ENCODE measurements at regions not wholly inside any gene's neighbourhood (a gene's known extent, or its start where the extent isn't known, plus 50 kb on each side); places are given as distances from the start of the nearest gene placed in this dataset.

DNA sequence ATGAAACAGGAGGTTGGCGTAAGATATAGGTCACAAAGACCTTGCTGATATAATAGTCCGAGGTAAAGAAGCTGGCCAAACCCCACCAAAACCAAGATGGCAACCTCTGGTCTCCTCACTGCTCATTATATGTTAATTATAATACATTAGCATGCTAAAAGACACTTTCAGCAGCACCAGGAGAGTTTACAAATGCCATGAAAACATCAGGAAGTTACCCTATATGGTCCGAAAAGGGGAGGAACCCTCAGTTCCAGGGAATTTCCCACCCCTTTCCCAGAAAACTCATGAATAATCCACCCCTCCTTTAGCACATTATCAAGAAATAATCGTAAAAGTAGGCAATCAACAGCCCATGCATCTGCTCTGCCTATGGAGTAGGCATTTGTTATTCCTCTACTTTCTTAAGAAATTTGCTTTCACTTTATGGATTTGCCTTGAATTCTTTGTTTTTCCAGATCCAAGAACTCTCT lies 923.4 kb downstream of the QKI start:
- Histone ChIP-seq H3K36me3 (ENCODE audit: insufficient read depth, low read length) (no peaks in the 10 kb centered on the region), H4K20me1 (ENCODE audit: insufficient read depth, low read length) (no peaks in the 10 kb centered on the region), H3K4me1 (ENCODE audit: insufficient read depth, low read length) (no peaks in the 10 kb centered on the region), H3K79me2 (ENCODE audit: insufficient read depth, low read length) (no peaks in the 10 kb centered on the region), H3K4me3 (ENCODE audit: insufficient read depth, low read depth, low read length) (no peak overlapping the region), H3K9me3 (ENCODE audit: insufficient read depth, low read depth, low read length) (no peaks in the 10 kb centered on the region), H3K27me3 (ENCODE audit: insufficient read depth, low read length) (no peaks in the 10 kb centered on the region), H3K9ac (ENCODE audit: low read length) (no peak overlapping the region), H3K27ac (ENCODE audit: low read depth, low read length) (no peak overlapping the region), H3K4me2 (ENCODE audit: low read length) (no peak overlapping the region), H2AFZ (ENCODE audit: low read depth, low read length) (no peak overlapping the region)
- Mint-ChIP-seq H3K9me3 (ENCODE audit: unreplicated experiment) (peaks cover 9% of the 10 kb centered on the region), H3K4me1 (ENCODE audit: low read depth, unreplicated experiment) (no peaks in the 10 kb centered on the region), H3K36me3 (ENCODE audit: low read depth, unreplicated experiment) (no peaks in the 10 kb centered on the region), H3K27me3 (ENCODE audit: low read depth, unreplicated experiment) (no peaks in the 10 kb centered on the region), H3K27ac (ENCODE audit: unreplicated experiment) (no peak overlapping the region), H3K4me3 (ENCODE audit: unreplicated experiment) (no peak overlapping the region)
- FAIRE-seq: no peak
- no peak for DNase-seq (ENCODE audit: low read depth)
- TF ChIP-seq, protein P1, sequence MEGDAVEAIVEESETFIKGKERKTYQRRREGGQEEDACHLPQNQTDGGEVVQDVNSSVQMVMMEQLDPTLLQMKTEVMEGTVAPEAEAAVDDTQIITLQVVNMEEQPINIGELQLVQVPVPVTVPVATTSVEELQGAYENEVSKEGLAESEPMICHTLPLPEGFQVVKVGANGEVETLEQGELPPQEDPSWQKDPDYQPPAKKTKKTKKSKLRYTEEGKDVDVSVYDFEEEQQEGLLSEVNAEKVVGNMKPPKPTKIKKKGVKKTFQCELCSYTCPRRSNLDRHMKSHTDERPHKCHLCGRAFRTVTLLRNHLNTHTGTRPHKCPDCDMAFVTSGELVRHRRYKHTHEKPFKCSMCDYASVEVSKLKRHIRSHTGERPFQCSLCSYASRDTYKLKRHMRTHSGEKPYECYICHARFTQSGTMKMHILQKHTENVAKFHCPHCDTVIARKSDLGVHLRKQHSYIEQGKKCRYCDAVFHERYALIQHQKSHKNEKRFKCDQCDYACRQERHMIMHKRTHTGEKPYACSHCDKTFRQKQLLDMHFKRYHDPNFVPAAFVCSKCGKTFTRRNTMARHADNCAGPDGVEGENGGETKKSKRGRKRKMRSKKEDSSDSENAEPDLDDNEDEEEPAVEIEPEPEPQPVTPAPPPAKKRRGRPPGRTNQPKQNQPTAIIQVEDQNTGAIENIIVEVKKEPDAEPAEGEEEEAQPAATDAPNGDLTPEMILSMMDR (IDR thresholded peaks at IDR 0.05; ENCODE audit: insufficient read depth, low read depth, low read length): no peak
- no peak for TF ChIP-seq EZH2 (IDR thresholded peaks at IDR 0.05; ENCODE audit: insufficient read depth, low read length)

DNA sequence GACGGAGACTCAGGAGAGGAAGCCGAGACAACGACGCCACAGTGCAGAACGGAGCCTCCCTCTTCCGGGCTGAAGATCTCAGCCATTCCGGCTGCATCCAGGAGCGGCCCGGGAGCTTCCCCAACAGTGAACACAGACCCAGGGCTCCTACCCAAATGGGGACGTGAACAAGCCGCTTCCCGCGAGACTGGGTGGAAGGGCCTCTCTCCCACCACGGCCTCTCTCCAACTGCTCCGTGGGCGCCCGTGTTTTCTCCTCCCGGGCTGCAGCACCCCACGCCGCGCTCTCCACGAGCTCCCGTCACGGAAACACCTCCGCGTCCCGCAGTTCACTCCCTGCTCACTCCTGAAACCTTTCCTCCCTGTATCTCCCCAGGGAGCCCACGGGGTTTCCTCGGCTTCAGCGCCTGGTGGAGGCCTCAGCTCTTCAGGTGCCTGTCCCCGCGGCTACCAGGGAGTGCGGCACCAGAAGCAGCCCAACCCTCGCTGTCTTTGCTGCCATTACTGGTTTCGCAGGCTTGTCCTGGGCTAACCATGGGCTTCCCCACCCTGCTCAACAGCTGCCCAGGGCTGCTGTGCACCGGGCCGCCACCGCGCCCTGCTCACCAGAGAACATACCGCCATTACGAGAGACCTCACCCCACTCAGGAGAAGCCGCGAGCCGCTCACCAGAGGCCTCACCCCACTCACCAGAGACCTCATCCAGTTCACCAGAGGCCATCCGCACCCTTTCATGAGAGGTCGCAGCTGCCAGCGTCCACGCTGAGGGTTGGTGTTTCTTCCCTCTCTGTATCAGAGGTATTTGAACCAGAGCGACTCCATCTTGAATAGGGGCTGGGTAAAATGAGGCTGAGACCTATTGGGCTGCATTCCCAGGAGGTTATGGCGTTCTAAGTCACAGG lies 922.8 kb downstream of the QKI start:
- Mint-ChIP-seq H3K27me3 (ENCODE audit: low read depth, unreplicated experiment) (no peaks in the 10 kb centered on the region), H3K4me3 (ENCODE audit: unreplicated experiment) (no peak overlapping the region), H3K36me3 (ENCODE audit: low read depth, unreplicated experiment) (no peaks in the 10 kb centered on the region), H3K4me1 (ENCODE audit: low read depth, unreplicated experiment) (no peaks in the 10 kb centered on the region), H3K9me3 (ENCODE audit: unreplicated experiment) (peaks cover 3% of the 10 kb centered on the region), H3K27ac (ENCODE audit: unreplicated experiment) (no peak overlapping the region)
- Histone ChIP-seq H3K4me3 (ENCODE audit: insufficient read depth, low read depth, low read length) (no peak overlapping the region), H3K9me3 (ENCODE audit: insufficient read depth, low read depth, low read length) (no peaks in the 10 kb centered on the region), H3K9ac (ENCODE audit: low read length) (no peak overlapping the region), H3K36me3 (ENCODE audit: insufficient read depth, low read length) (no peaks in the 10 kb centered on the region), H2AFZ (ENCODE audit: low read depth, low read length) (no peak overlapping the region), H3K27me3 (ENCODE audit: insufficient read depth, low read length) (no peaks in the 10 kb centered on the region), H3K4me1 (ENCODE audit: insufficient read depth, low read length) (no peaks in the 10 kb centered on the region), H4K20me1 (ENCODE audit: insufficient read depth, low read length) (no peaks in the 10 kb centered on the region), H3K27ac (ENCODE audit: low read depth, low read length) (no peak overlapping the region), H3K4me2 (ENCODE audit: low read length) (no peak overlapping the region), H3K79me2 (ENCODE audit: insufficient read depth, low read length) (no peaks in the 10 kb centered on the region)
- no peak for DNase-seq (ENCODE audit: low read depth)
- no peak for TF ChIP-seq EZH2 (IDR thresholded peaks at IDR 0.05; ENCODE audit: insufficient read depth, low read length)
- TF ChIP-seq, protein P1 (IDR thresholded peaks at IDR 0.05; ENCODE audit: insufficient read depth, low read depth, low read length): no peak
- FAIRE-seq: no peak

GRCh38 chr6:164336455-164336854 lies 921.9 kb downstream of the QKI start:
- Histone ChIP-seq H3K79me2 (ENCODE audit: insufficient read depth, low read length) (no peaks in the 10 kb centered on the region), H3K4me1 (ENCODE audit: insufficient read depth, low read length) (no peaks in the 10 kb centered on the region), H3K4me2 (ENCODE audit: low read length) (no peak overlapping the region), H3K36me3 (ENCODE audit: insufficient read depth, low read length) (no peaks in the 10 kb centered on the region), H3K27ac (ENCODE audit: low read depth, low read length) (no peak overlapping the region), H4K20me1 (ENCODE audit: insufficient read depth, low read length) (no peaks in the 10 kb centered on the region), H3K27me3 (ENCODE audit: insufficient read depth, low read length) (no peaks in the 10 kb centered on the region), H2AFZ (ENCODE audit: low read depth, low read length) (no peak overlapping the region), H3K9me3 (ENCODE audit: insufficient read depth, low read depth, low read length) (no peaks in the 10 kb centered on the region), H3K4me3 (ENCODE audit: insufficient read depth, low read depth, low read length) (no peak overlapping the region), H3K9ac (ENCODE audit: low read length) (no peak overlapping the region)
- DNase-seq (ENCODE audit: low read depth) (no peak), FAIRE-seq (no peak)
- no peak overlapping the region for H3K4me3 Mint-ChIP-seq (ENCODE audit: unreplicated experiment)
- H3K27ac Mint-ChIP-seq (ENCODE audit: unreplicated experiment): no peak overlapping the region
- no peaks in the 10 kb centered on the region for H3K27me3 Mint-ChIP-seq (ENCODE audit: low read depth, unreplicated experiment)
- H3K36me3 Mint-ChIP-seq (ENCODE audit: low read depth, unreplicated experiment): no peaks in the 10 kb centered on the region
- H3K4me1 Mint-ChIP-seq (ENCODE audit: low read depth, unreplicated experiment): no peaks in the 10 kb centered on the region
- no peaks in the 10 kb centered on the region for H3K9me3 Mint-ChIP-seq (ENCODE audit: unreplicated experiment)
- TF ChIP-seq, protein P1 (IDR thresholded peaks at IDR 0.05; ENCODE audit: insufficient read depth, low read depth, low read length): no peak
- TF ChIP-seq EZH2 (IDR thresholded peaks at IDR 0.05; ENCODE audit: insufficient read depth, low read length): no peak
